ENCODE measurements at regions not wholly inside any gene's neighbourhood (a gene's known extent, or its start where the extent isn't known, plus 50 kb on each side); places are given as distances from the start of the nearest gene placed in this dataset.

DNA sequence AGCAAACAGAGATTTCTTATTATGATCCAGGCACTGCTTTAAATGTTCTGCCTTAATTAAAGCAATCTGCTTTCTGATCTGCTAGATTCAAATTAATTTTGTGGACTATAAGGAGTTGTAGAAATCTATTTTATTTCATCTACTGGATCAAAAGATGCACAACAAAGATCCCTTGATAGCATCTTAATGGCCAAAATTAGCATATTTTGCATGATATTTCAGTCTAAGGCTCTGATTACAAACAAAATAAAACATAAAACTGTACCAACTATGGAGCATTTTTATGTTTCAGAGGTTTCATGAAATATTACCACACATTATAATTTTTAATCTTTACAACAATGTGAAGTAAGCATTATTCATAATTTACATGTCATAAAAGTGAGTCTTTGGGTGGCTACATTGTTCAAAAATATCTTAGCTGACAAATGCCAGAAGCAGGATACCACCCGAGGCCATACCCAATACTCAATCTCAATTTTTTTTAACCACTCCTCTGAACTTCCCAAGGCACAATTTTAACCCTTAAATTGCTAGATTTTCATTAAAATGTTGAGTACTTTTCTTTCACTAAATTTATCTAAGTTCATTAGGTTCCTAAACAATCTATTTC lies 929.5 kb downstream of the KCNA4 start:
- Histone ChIP-seq H3K36me3 (ENCODE audit: control insufficient read depth, insufficient read depth, low read length) (no peaks in the 10 kb centered on the region), H3K4me1 (ENCODE audit: control insufficient read depth, insufficient read depth, low read length) (no peaks in the 10 kb centered on the region), H3K4me3 (ENCODE audit: low read depth in 2 of 2, low read length in 2 of 2) (no peak overlapping the region), H3K9me3 (ENCODE audit: control insufficient read depth, insufficient read depth, low read depth, low read length) (no peaks in the 10 kb centered on the region), H3K27me3 (ENCODE audit: control insufficient read depth, insufficient read depth, low read length) (no peaks in the 10 kb centered on the region), H3K27ac (ENCODE audit: low read length) (no peak overlapping the region)
- ChIA-PET CTCF (no interaction called here), POLR2A (no interaction called here)
- in situ Hi-C loops (cut with HindIII; ENCODE audit: low pct_unique_long_range_greater_than_20kb, low sequenced_read_pairs) (no loop called here), intact Hi-C loops (cut with micrococcal nuclease; ENCODE audit: unreplicated experiment) (no loop called here)
- no peak for ATAC-seq
- no TSS peak for BruUV-seq (replicated peaks)
- TF ChIP-seq, protein P1, sequence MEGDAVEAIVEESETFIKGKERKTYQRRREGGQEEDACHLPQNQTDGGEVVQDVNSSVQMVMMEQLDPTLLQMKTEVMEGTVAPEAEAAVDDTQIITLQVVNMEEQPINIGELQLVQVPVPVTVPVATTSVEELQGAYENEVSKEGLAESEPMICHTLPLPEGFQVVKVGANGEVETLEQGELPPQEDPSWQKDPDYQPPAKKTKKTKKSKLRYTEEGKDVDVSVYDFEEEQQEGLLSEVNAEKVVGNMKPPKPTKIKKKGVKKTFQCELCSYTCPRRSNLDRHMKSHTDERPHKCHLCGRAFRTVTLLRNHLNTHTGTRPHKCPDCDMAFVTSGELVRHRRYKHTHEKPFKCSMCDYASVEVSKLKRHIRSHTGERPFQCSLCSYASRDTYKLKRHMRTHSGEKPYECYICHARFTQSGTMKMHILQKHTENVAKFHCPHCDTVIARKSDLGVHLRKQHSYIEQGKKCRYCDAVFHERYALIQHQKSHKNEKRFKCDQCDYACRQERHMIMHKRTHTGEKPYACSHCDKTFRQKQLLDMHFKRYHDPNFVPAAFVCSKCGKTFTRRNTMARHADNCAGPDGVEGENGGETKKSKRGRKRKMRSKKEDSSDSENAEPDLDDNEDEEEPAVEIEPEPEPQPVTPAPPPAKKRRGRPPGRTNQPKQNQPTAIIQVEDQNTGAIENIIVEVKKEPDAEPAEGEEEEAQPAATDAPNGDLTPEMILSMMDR (IDR thresholded peaks at IDR 0.05): no peak
- TF ChIP-seq TCF7L2 (IDR thresholded peaks at IDR 0.05; ENCODE audit: low read depth, low read length) (no peak), REST (IDR thresholded peaks at IDR 0.05; ENCODE audit: insufficient read depth in 1 of 2, low read depth in 2 of 2, low read length in 1 of 2) (no peak), SIN3A (IDR thresholded peaks at IDR 0.05; ENCODE audit: borderline replicate concordance, insufficient read depth, low read depth, low read length) (no peak), POLR2AphosphoS5 (IDR thresholded peaks at IDR 0.05; ENCODE audit: low read depth, low read length) (no peak)
- no peak for DNase-seq (ENCODE audit: low read depth, low spot score)

- in situ Hi-C loops (cut with HindIII; ENCODE audit: low pct_unique_long_range_greater_than_20kb, low sequenced_read_pairs) (no loop called here), intact Hi-C loops (cut with micrococcal nuclease; ENCODE audit: unreplicated experiment) (no loop called here)
- H3K27me3 ChIP-seq (ENCODE audit: control insufficient read depth, insufficient read depth, low read length): no peaks in the 10 kb centered on the region
- no TSS peak for BruUV-seq (replicated peaks)
- ChIA-PET POLR2A (interaction anchor here (0.6 kb wide), 1 partner anchor 926 kb away, joined by 3 read pairs; no protein-coding TSS in a partner anchor), CTCF (no interaction called here)
- TF ChIP-seq POLR2AphosphoS5 (IDR thresholded peaks at IDR 0.05; ENCODE audit: low read depth, low read length) (no peak), TCF7L2 (IDR thresholded peaks at IDR 0.05; ENCODE audit: low read depth, low read length) (no peak), REST (IDR thresholded peaks at IDR 0.05; ENCODE audit: insufficient read depth in 1 of 2, low read depth in 2 of 2, low read length in 1 of 2) (no peak), SIN3A (IDR thresholded peaks at IDR 0.05; ENCODE audit: borderline replicate concordance, insufficient read depth, low read depth, low read length) (no peak)
- no peaks in the 10 kb centered on the region for H3K36me3 ChIP-seq (ENCODE audit: control insufficient read depth, insufficient read depth, low read length)
- no peaks in the 10 kb centered on the region for H3K4me1 ChIP-seq (ENCODE audit: control insufficient read depth, insufficient read depth, low read length)
- H3K27ac ChIP-seq (ENCODE audit: low read length): no peak overlapping the region
- H3K4me3 ChIP-seq (ENCODE audit: low read depth in 2 of 2, low read length in 2 of 2): no peak overlapping the region
- no peaks in the 10 kb centered on the region for H3K9me3 ChIP-seq (ENCODE audit: control insufficient read depth, insufficient read depth, low read depth, low read length)
- no peak for DNase-seq (ENCODE audit: low read depth, low spot score)
- no peak for ATAC-seq
Measured at GRCh38 chr11:29075726-29076125, 941.1 kb downstream of the KCNA4 start.
